Anterior cingulate cortex (tissue), 58 donors: ENCODE measurements at regions not wholly inside any gene's neighbourhood (a gene's known extent, or its start where the extent isn't known, plus 50 kb on each side); places are given as distances from the start of the nearest gene placed in this dataset.
A peak's percentile ranks its signal among the peaks of the same experiment; 100 is the strongest.
"Not testable (repeated sequence)": the region's sequence is repeated elsewhere in the genome, so short reads cannot be mapped to it uniquely, and the experiment has no call there.

Experiments used
- DNase-seq, 58 donors: peaks; one replicate each; lab custom pipeline; 2025; lab: John Stamatoyannopoulos, UW

- no peak for DNase-seq
Measured at GRCh38 chr2:52686935-52687334, 1080.7 kb upstream of the CHAC2 start.

- DNase-seq: no peak
Measured at GRCh38 chr2:52676056-52676455, 1091.5 kb upstream of the CHAC2 start.

GRCh38 chr2:52668724-52669123 is 1098.9 kb upstream of the CHAC2 start:
- no peak for DNase-seq

GRCh38 chr2:52659546-52659945 is 1108.1 kb upstream of the CHAC2 start:
- no peak for DNase-seq

- DNase-seq: no peak
Measured at GRCh38 chr2:52658598-52658997, 1109.0 kb upstream of the CHAC2 start.

- DNase-seq: no peak
Measured at GRCh38 chr2:52639692-52640091, 1127.9 kb upstream of the CHAC2 start.

- no peak for DNase-seq
Measured at GRCh38 chr2:52632543-52632942, 1135.1 kb upstream of the CHAC2 start.

GRCh38 chr2:52629944-52630343 is 1137.7 kb upstream of the CHAC2 start:
- DNase-seq: no peak

GRCh38 chr2:52629531-52629930 is 1138.1 kb upstream of the CHAC2 start:
- peak in 1 of 58 donors; percentile 2 for DNase-seq

- DNase-seq: peak in 6 of 58 donors; percentile 1 to 14 (median 2)
Measured at GRCh38 chr2:52622266-52622665, 1145.3 kb upstream of the CHAC2 start.

GRCh38 chr2:52613064-52613463 is 1154.5 kb upstream of the CHAC2 start:
- DNase-seq: no peak

- DNase-seq: no peak
Measured at GRCh38 chr2:52611759-52612158, 1155.8 kb upstream of the CHAC2 start.

GRCh38 chr2:52608030-52608429 is 1159.6 kb upstream of the CHAC2 start:
- DNase-seq: no peak

GRCh38 chr2:52597346-52597745 is 1170.3 kb upstream of the CHAC2 start:
- DNase-seq: no peak

- no peak for DNase-seq
Measured at GRCh38 chr2:52594026-52594425, 1173.6 kb upstream of the CHAC2 start.

GRCh38 chr2:52584071-52584470 is 1183.5 kb upstream of the CHAC2 start:
- not testable (repeated sequence) for DNase-seq

GRCh38 chr2:52572469-52572894 is 1195.1 kb upstream of the CHAC2 start:
- DNase-seq: no peak

- no peak for DNase-seq
Measured at GRCh38 chr2:52571380-52572347, 1195.9 kb upstream of the CHAC2 start.

GRCh38 chr2:52570716-52571115 is 1196.9 kb upstream of the CHAC2 start:
- no peak for DNase-seq

- DNase-seq: no peak
Measured at GRCh38 chr2:52563151-52563550, 1204.5 kb upstream of the CHAC2 start.

- no peak for DNase-seq
Measured at GRCh38 chr2:52558265-52558664, 1209.3 kb upstream of the CHAC2 start.

GRCh38 chr2:52542297-52542696 is 1225.3 kb upstream of the CHAC2 start:
- no peak for DNase-seq
